Suppressor macrophage treated with lipopolysaccharide for 4 hours (primary cell): ENCODE measurements at regions not wholly inside any gene's neighbourhood (a gene's known extent, or its start where the extent isn't known, plus 50 kb on each side); places are given as distances from the start of the nearest gene placed in this dataset.

Experiments used
- DNase-seq: peaks from one replicate; pipeline ENCODE4 v3.0.0-alpha.2; 2020

- no peak for DNase-seq
These were observed 323.5 kb downstream of the PHF14 start for GRCh38 chr7:11297126-11297625.

- DNase-seq, result no peak
These were observed 324.1 kb downstream of the PHF14 start for GRCh38 chr7:11297764-11298163.

DNA sequence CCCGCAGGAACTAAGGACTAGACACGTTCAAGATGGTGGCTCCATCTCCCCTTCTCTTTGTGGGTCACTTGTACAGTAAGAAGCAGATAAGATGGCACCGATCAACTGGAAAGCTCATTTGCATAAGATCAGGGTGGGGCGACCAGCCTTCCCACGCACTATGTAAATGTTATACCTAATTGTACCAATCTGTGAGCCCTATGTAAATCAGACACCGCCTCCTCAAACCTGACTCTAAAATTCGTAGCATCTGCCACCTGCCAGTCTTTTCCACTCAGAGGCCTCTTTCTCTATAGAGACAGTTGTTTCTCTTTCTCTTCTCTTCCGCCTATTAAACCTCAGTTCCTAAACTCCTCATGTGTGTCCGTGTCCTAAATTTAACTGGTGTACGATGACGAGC is 324.5 kb downstream of the PHF14 start:
- DNase-seq, result no peak

DNA sequence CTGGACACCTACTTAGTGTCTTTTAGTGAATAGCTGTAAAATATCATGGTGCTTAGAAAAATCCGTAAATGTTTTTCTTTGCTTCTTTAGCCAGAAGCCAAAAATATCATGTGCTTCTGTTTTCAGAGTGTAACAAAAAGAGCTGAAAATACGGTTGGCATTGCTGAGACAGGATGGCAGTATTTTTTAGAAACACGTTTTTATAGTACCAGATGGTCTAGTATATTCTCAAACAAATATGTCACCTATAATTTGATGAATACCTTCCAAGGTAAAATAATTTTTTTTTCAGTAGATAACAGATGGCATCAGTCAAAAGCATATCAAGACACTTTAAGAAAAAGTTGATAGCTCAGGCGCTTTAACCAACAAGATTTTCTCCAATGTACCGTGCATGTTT is 326.6 kb downstream of the PHF14 start:
- no peak for DNase-seq

GRCh38 chr7:11302121-11302520 is 328.4 kb downstream of the PHF14 start:
- no peak for DNase-seq

DNA sequence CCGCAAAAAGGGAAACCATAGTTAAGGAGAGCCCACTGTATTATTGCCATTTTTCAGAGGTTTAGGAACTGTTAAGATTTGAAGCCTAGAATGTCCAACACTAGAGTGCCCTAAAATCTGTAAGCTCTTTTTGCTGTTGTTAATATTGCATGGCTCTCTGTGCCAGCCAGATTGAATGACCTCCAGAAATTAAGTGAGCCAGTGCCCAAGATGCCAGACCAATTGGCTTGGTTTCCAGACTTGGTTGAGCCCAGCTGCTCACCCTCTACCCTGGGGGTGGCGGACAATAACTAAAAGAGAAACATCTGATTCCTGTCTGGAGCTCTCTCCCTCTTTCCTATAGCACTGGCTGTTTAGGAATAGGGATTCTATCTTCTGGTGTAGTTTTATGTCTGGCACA is 340.1 kb downstream of the PHF14 start:
- DNase-seq, result no peak

DNA sequence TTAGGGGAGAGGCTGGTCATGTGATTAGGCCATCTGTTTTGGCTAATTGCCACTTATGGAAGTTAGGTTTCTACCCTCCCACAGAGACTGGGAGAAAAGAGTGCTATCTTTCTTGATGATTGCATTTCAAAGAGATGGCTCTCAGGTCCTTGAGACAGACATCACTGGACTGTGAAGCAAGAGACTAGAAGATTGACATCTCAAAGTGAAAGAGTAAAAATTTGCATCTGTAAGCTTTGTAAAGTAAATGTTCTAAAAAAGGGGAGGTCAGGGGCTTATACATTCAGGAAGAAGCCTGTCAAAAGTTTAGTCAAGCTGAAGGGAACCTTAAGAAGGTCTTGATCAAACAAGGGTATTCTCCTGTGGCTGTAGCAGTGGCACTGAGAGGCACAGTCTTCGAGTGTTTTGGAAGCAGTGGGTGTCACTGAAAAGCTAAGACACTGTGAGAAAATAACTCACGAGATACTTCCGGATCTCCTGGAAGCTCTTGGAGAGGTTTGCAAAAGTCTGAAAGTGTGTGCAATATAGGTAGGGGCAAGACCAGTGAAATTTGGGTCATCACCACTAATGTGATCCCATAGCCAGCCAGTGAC is 342.1 kb downstream of the PHF14 start:
- DNase-seq, result no peak

DNA sequence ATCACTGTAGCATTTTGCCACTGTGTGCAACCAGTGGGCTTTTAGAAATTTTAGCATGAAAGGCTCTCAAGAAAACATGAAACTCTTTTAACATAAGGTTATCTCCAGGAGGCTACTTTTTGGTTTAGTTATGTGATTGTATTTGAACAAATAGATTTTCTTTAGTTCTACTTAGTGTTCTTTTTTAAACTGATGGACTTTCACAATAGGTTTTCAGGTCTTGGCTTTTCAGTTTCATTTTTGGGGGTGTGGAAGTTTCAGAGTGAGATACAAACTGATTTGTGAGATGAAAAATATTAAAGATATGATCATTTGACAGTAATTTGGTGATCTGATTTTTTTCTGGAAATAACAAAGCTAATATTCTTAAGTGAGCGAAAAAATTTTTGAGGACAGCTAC is 344.1 kb downstream of the PHF14 start:
- DNase-seq, result no peak

DNA sequence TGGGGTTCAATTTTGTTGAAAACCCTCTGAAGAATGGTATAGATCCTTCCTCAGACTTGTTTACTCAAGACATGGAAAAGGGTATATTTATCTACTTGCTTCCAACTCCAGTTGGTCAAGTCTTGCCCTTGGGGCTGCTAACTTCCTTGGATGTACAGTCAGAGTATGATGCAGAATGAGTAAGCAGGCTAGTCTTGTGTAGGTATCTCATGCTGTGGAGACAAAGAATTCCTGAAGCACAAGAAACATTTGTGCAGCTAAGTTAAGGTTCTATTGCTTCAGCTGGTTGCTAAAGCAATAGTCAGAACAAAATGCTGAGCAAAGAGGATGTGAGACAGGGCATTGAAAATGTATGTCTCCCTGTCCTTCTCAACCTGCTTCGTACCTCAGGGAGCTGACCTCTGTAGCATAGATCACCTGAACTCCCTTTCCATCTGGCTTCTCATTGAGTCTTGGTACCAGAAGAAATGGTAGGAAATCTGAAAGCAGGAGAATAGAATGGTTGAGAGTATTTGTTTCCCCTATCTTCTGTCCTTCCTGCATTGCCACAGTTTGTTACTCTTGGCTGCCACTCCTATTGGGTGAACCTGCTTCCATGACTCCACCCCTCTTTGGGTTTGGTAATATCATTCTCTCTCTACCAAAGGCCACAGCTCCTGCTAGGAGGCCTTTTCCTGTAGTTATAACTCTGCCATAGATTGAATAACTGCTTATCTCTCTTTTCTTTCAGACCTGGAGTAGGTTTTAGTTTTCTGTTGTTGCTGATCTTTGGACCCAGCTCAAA is 346.0 kb downstream of the PHF14 start:
- no peak for DNase-seq
